ENCODE measurements at regions not wholly inside any gene's neighbourhood (a gene's known extent, or its start where the extent isn't known, plus 50 kb on each side); places are given as distances from the start of the nearest gene placed in this dataset.

DNA sequence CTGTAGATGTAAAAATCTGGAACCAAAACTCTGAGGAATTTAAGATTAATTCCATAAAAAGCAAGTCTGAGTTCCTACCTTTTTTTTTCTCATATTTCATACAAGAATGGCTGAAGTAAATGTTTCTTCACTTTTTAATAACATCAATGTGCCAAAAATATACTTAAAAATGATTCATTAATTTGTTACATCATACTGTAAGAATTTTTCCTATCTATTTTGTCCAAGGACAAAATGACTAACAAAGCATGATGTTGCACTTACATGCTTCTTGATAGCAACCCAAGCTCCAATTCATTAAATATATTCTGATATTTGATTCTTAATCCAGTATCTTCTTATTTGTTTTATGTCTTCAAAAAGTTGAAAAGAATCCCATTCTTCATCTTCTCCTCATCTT is 988.3 kb downstream of the TLE1 start:
- BruUV-seq (replicated peaks), result no TSS peak
- Histone ChIP-seq H3K4me3 (no peak overlapping the region), H3K4me2 (ENCODE audit: control insufficient read depth, insufficient read depth) (no peak overlapping the region), H3K27ac (ENCODE audit: control insufficient read depth, insufficient read depth) (no peak overlapping the region), H4K20me1 (ENCODE audit: control insufficient read depth, insufficient read depth) (no peaks in the 10 kb centered on the region), H3K9me3 (replicated peaks; ENCODE audit: control insufficient read depth, insufficient read depth, low read length) (no peaks in the 10 kb centered on the region), H3K4me1 (ENCODE audit: control insufficient read depth, insufficient read depth, low read length) (no peaks in the 10 kb centered on the region), H2AFZ (ENCODE audit: control insufficient read depth, low read depth, low read length) (no peak overlapping the region), H3K9ac (ENCODE audit: control insufficient read depth, insufficient read depth, low read length) (no peak overlapping the region), H3K36me3 (ENCODE audit: control insufficient read depth in 2 of 2, insufficient read depth in 2 of 2, low read length in 1 of 2) (no peaks in the 10 kb centered on the region), H3K27me3 (replicated peaks in 1 of 2; ENCODE audit: control insufficient read depth in 2 of 2, insufficient read depth in 2 of 2, low read length in 1 of 2) (no peaks in the 10 kb centered on the region), H3K79me2 (ENCODE audit: control insufficient read depth, insufficient read depth, low read length) (no peaks in the 10 kb centered on the region)
- POLR2A ChIA-PET, result no interaction called here
- FAIRE-seq (no peak), ATAC-seq (no peak), DNase-seq (ENCODE audit: low read depth, low spot score) (no peak)
- RAD21 ChIA-PET (ENCODE audit: unreplicated experiment), result no interaction called here
- CTCF ChIA-PET, result no interaction called here
- in situ Hi-C loops (cut with MboI), result no loop called here
- SMC1A ChIA-PET (ENCODE audit: uncharacterized antibody, unreplicated experiment), result no interaction called here
- intact Hi-C loops (cut with micrococcal nuclease; ENCODE audit: unreplicated experiment), result no loop called here
- TF ChIP-seq EZH2 (IDR thresholded peaks at IDR 0.05; ENCODE audit: borderline replicate concordance, control insufficient read depth, low read depth, low read length) (no peak), TBL1XR1 (IDR thresholded peaks at IDR 0.05; ENCODE audit: low read depth, low read length) (no peak)

- in situ Hi-C loops (cut with MboI) (no loop called here), intact Hi-C loops (cut with micrococcal nuclease; ENCODE audit: unreplicated experiment) (no loop called here)
- Histone ChIP-seq H3K36me3 (ENCODE audit: control insufficient read depth in 2 of 2, insufficient read depth in 2 of 2, low read length in 1 of 2) (no peaks in the 10 kb centered on the region), H4K20me1 (ENCODE audit: control insufficient read depth, insufficient read depth) (no peaks in the 10 kb centered on the region), H3K27ac (ENCODE audit: control insufficient read depth, insufficient read depth) (no peak overlapping the region), H3K4me1 (ENCODE audit: control insufficient read depth, insufficient read depth, low read length) (no peaks in the 10 kb centered on the region), H3K4me3 (no peak overlapping the region), H2AFZ (ENCODE audit: control insufficient read depth, low read depth, low read length) (no peak overlapping the region), H3K79me2 (ENCODE audit: control insufficient read depth, insufficient read depth, low read length) (no peaks in the 10 kb centered on the region), H3K4me2 (ENCODE audit: control insufficient read depth, insufficient read depth) (no peak overlapping the region), H3K27me3 (replicated peaks in 1 of 2; ENCODE audit: control insufficient read depth in 2 of 2, insufficient read depth in 2 of 2, low read length in 1 of 2) (no peaks in the 10 kb centered on the region), H3K9ac (ENCODE audit: control insufficient read depth, insufficient read depth, low read length) (no peak overlapping the region), H3K9me3 (replicated peaks; ENCODE audit: control insufficient read depth, insufficient read depth, low read length) (no peaks in the 10 kb centered on the region)
- CTCF ChIA-PET, result interaction anchor here (1.4 kb wide), 1 partner anchor 11 kb away, joined by 4 read pairs; no protein-coding TSS in a partner anchor
- DNase-seq (ENCODE audit: low read depth, low spot score) (no peak), ATAC-seq (no peak), FAIRE-seq (no peak)
- SMC1A ChIA-PET (ENCODE audit: uncharacterized antibody, unreplicated experiment), result interaction anchor here (1.0 kb wide), 1 partner anchor 10 kb away, joined by 3 read pairs; no protein-coding TSS in a partner anchor
- POLR2A ChIA-PET, result no interaction called here
- WGBS (ENCODE audit: insufficient coverage, insufficient replicate concordance, low lambda C conversion rate, missing lambda C conversion rate), result 31% methylated on average over 2 of the region's 2 CpGs
- no TSS peak for BruUV-seq (replicated peaks)
- RAD21 ChIA-PET (ENCODE audit: unreplicated experiment), result no interaction called here
- TF ChIP-seq, protein P1, sequence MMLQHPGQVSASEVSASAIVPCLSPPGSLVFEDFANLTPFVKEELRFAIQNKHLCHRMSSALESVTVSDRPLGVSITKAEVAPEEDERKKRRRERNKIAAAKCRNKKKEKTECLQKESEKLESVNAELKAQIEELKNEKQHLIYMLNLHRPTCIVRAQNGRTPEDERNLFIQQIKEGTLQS (IDR thresholded peaks at IDR 0.05; ENCODE audit: borderline replicate concordance, extremely low read depth, low read depth, low read length), result no peak
- no peak for TF ChIP-seq RAD51 (IDR thresholded peaks at IDR 0.05)
- no peak for TF ChIP-seq MXI1 (IDR thresholded peaks at IDR 0.05; ENCODE audit: low read depth, low read length)
- no peak for TF ChIP-seq CBX3 (IDR thresholded peaks at IDR 0.05; ENCODE audit: borderline replicate concordance, low read depth)
- no peak for TF ChIP-seq CTCF (IDR thresholded peaks at IDR 0.05 in 2 of 3, conservative IDR thresholded peaks at IDR 0.05 in 1 of 3; ENCODE audit: control insufficient read depth in 2 of 3, extremely low read depth in 1 of 3, insufficient read depth in 1 of 3, low read depth in 3 of 3, low read length in 3 of 3)
- no peak for TF ChIP-seq RCOR1 (conservative IDR thresholded peaks at IDR 0.05; ENCODE audit: low read depth, low read length)
- TF ChIP-seq SMC3 (IDR thresholded peaks at IDR 0.05; ENCODE audit: borderline replicate concordance, low read length), result no peak
- TF ChIP-seq ASH2L (IDR thresholded peaks at IDR 0.05; ENCODE audit: borderline replicate concordance, low read depth), result no peak
- no peak for TF ChIP-seq ATF7 (IDR thresholded peaks at IDR 0.05; ENCODE audit: low read depth)
- TF ChIP-seq SREBF2 (IDR thresholded peaks at IDR 0.05; ENCODE audit: low read length), result no peak
Measured at GRCh38 chr9:80699511-80699998, 989.8 kb downstream of the TLE1 start.

All from GM12878 (cell line).